HG02852 (cell line): ENCODE measurements at regions not wholly inside any gene's neighbourhood (a gene's known extent, or its start where the extent isn't known, plus 50 kb on each side); places are given as distances from the start of the nearest gene placed in this dataset.

ENCODE experiments used
- ATAC-seq: cut with Tn5 transposase; IDR thresholded peaks from one replicate; pipeline ENCODE4 v1.9.1; 2021; ENCODE audit warnings: mild to moderate bottlenecking, moderate library complexity; ENCODE audit not compliant: unreplicated experiment

GRCh38 chr7:45987521-45988290 lies 66.6 kb upstream of the IGFBP3 start:
- no peak for ATAC-seq

GRCh38 chr7:45986355-45987298 lies 65.6 kb upstream of the IGFBP3 start:
- no peak for ATAC-seq

- no peak for ATAC-seq
Measured at GRCh38 chr7:45985902-45986301, 64.8 kb upstream of the IGFBP3 start.

- ATAC-seq, result no peak
Measured at GRCh38 chr7:45984386-45985295, 63.6 kb upstream of the IGFBP3 start.

GRCh38 chr7:45983720-45984255 lies 62.7 kb upstream of the IGFBP3 start:
- no peak for ATAC-seq

GRCh38 chr7:45982907-45983719 lies 62.0 kb upstream of the IGFBP3 start:
- ATAC-seq, result no peak

GRCh38 chr7:45982132-45982531 lies 61.1 kb upstream of the IGFBP3 start:
- no peak for ATAC-seq

- ATAC-seq, result no peak
Measured at GRCh38 chr7:45980973-45981372, 59.9 kb upstream of the IGFBP3 start.

- ATAC-seq, result no peak
Measured at GRCh38 chr7:45980181-45980905, 59.3 kb upstream of the IGFBP3 start.

GRCh38 chr7:45979275-45980180 lies 58.5 kb upstream of the IGFBP3 start:
- no peak for ATAC-seq

- ATAC-seq, result no peak
Measured at GRCh38 chr7:45978731-45979211, 57.7 kb upstream of the IGFBP3 start.

GRCh38 chr7:45978010-45978681 lies 57.1 kb upstream of the IGFBP3 start:
- no peak for ATAC-seq

GRCh38 chr7:45977256-45977780 lies 56.2 kb upstream of the IGFBP3 start:
- no peak for ATAC-seq

GRCh38 chr7:45976485-45976856 lies 55.4 kb upstream of the IGFBP3 start:
- no peak for ATAC-seq

- ATAC-seq, result no peak
Measured at GRCh38 chr7:45975847-45976484, 54.9 kb upstream of the IGFBP3 start.

DNA sequence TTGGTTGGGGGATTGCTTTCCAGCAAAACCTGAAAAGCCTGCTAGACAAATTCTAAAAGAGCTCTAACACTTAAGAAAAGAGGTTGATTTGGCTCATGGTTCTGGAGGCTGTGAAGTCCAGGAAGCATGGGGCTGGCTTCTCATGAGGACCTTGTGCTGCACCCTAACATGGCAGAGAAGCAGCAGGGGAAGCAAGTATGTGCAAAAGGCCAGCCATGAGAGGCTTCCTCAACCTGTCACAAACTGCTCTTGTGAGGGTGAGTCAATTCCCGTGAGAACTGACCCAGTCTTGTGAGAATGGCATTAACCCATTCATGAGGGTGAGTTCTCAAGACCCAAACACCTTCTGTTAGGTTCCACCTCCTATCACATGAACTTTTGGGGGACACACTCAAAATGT lies 54.3 kb upstream of the IGFBP3 start:
- no peak for ATAC-seq
